HepG2 (cell line): ENCODE measurements at regions not wholly inside any gene's neighbourhood (a gene's known extent, or its start where the extent isn't known, plus 50 kb on each side); places are given as distances from the start of the nearest gene placed in this dataset.

ENCODE experiments used
- GATA4 ChIP-seq: sonication (generic); IDR thresholded peaks from 2 replicates; pipeline ENCODE4 v1.6.1; 2016; ENCODE audit warnings: antibody characterized with exemption, low read depth, borderline replicate concordance
- KLF13 ChIP-seq: sonication (generic); formaldehyde crosslinking; IDR thresholded peaks from 2 replicates; pipeline ENCODE4 v1.4.0; 2020; ENCODE audit warnings: mild to moderate bottlenecking, missing genetic modification reagents
- KMT2A ChIP-seq: sonication (generic); formaldehyde crosslinking; IDR thresholded peaks from 2 replicates; pipeline ENCODE4 v1.4.0; 2020; ENCODE audit warnings: missing genetic modification reagents
- MAFG ChIP-seq: sonication (generic); formaldehyde crosslinking; IDR thresholded peaks from 2 replicates; pipeline ENCODE4 v1.5.1; 2020; ENCODE audit warnings: mild to moderate bottlenecking, missing genetic modification reagents
- NFYC ChIP-seq: IDR thresholded peaks from 2 replicates; pipeline ENCODE4 v1.6.1; 2016; ENCODE audit warnings: missing genetic modification reagents, missing compliant biosample characterization
- NR2F2 ChIP-seq: IDR thresholded peaks from 2 replicates; pipeline ENCODE4 v1.6.1; 2012; ENCODE audit warnings: low read depth, inconsistent platforms, borderline replicate concordance
- PHF21A ChIP-seq: sonication (generic); formaldehyde crosslinking; IDR thresholded peaks from 2 replicates; pipeline ENCODE4 v1.5.0; 2020; ENCODE audit warnings: mild to moderate bottlenecking, missing genetic modification reagents
- PREB ChIP-seq: sonication (generic); formaldehyde crosslinking; IDR thresholded peaks from 2 replicates; pipeline ENCODE4 v1.4.0; 2020; ENCODE audit warnings: missing genetic modification reagents
- SIX4 ChIP-seq: sonication (generic); formaldehyde crosslinking; IDR thresholded peaks from 2 replicates; pipeline ENCODE4 v1.4.0; 2020; ENCODE audit warnings: missing genetic modification reagents
- TBL1XR1 ChIP-seq: fragments of 150-350 bp; IDR thresholded peaks from 2 replicates; pipeline ENCODE4 v1.6.1; 2014; ENCODE audit warnings: borderline replicate concordance, low read length; ENCODE audit not compliant: partially characterized antibody
- TCF7L2 ChIP-seq: IDR thresholded peaks from 2 replicates; pipeline ENCODE4 v1.6.1; 2011; ENCODE audit warnings: mild to moderate bottlenecking, low read depth, low read length, moderate library complexity
- TP53 ChIP-seq: sonication (generic); formaldehyde crosslinking; conservative IDR thresholded peaks from 2 replicates; pipeline ENCODE4 v1.4.0; 2020; ENCODE audit warnings: missing genetic modification reagents
- WIZ ChIP-seq: sonication (generic); formaldehyde crosslinking; IDR thresholded peaks from 2 replicates; pipeline ENCODE4 v1.5.1; 2020; ENCODE audit warnings: mild to moderate bottlenecking, missing genetic modification reagents
- ZBTB20 ChIP-seq: sonication (generic); formaldehyde crosslinking; IDR thresholded peaks from 2 replicates; pipeline ENCODE4 v1.8.1; 2023; ENCODE audit warnings: missing genetic modification reagents, low read depth, mild to moderate bottlenecking, borderline replicate concordance
- ZNF10 ChIP-seq: sonication (generic); formaldehyde crosslinking; IDR thresholded peaks from 2 replicates; pipeline ENCODE4 v1.4.0; 2020; ENCODE audit warnings: mild to moderate bottlenecking, low read depth, missing genetic modification reagents, borderline replicate concordance
- ZNF224 ChIP-seq: sonication (generic); formaldehyde crosslinking; IDR thresholded peaks from 2 replicates; pipeline ENCODE4 v1.5.0; 2020; ENCODE audit warnings: mild to moderate bottlenecking, missing genetic modification reagents
- ZNF350 ChIP-seq: sonication (generic); formaldehyde crosslinking; IDR thresholded peaks from 2 replicates; pipeline ENCODE4 v1.4.0; 2020; ENCODE audit warnings: mild to moderate bottlenecking, low read depth, missing genetic modification reagents, borderline replicate concordance
- ZNF383 ChIP-seq: sonication (generic); formaldehyde crosslinking; IDR thresholded peaks from 2 replicates; pipeline ENCODE4 v1.4.0; 2020; ENCODE audit warnings: missing genetic modification reagents, mild to moderate bottlenecking, borderline replicate concordance
- ZNF496 ChIP-seq: sonication (generic); formaldehyde crosslinking; IDR thresholded peaks from 2 replicates; pipeline ENCODE4 v1.8.1; 2023; ENCODE audit warnings: mild to moderate bottlenecking, moderate library complexity, missing genetic modification reagents; ENCODE audit not compliant: insufficient replicate concordance
- ZNF766 ChIP-seq: sonication (generic); formaldehyde crosslinking; IDR thresholded peaks from 2 replicates; pipeline ENCODE4 v1.5.0; 2020; ENCODE audit warnings: missing genetic modification reagents, borderline replicate concordance
- ZNF768 ChIP-seq: sonication (generic); formaldehyde crosslinking; IDR thresholded peaks from 2 replicates; pipeline ENCODE4 v1.4.0; 2020; ENCODE audit warnings: missing genetic modification reagents
- TF ChIP-seq, protein P1 (sequence below): sonication (generic); formaldehyde crosslinking; IDR thresholded peaks from 2 replicates; pipeline ENCODE4 v1.8.1; 2022; ENCODE audit warnings: low read depth, mild to moderate bottlenecking, missing genetic modification reagents
- TF ChIP-seq, protein P2 (sequence below): sonication (generic); formaldehyde crosslinking; IDR thresholded peaks from 2 replicates; pipeline ENCODE4 v1.5.0; 2020; ENCODE audit warnings: missing genetic modification reagents

GRCh38 chr20:50294164-50295088, 103.8 kb downstream of the CEBPB start (continued):
- TF ChIP-seq ZNF350 (CRISPR knock-in tag) (peak; percentile 56; the same call in 1 of the 2 replicates), ZNF383 (CRISPR knock-in tag) (0 out of 2 replicates have a peak, but pooled peaks have one; percentile 73), ZNF496 (CRISPR knock-in tag) (no peak), NR2F2 (no peak; the same call in 1 of the 2 replicates), SIX4 (CRISPR knock-in tag) (no peak), TP53 (CRISPR knock-in tag) (no peak), TCF7L2 (no peak), ZNF10 (no peak), MAFG (no peak), TBL1XR1 (no peak), ZBTB20 (CRISPR knock-in tag) (peak; percentile 73; the same call in 1 of the 2 replicates), PREB (no peak), KMT2A (CRISPR knock-in tag) (no peak), ZNF224 (CRISPR knock-in tag) (no peak), ZNF768 (CRISPR knock-in tag) (peak; percentile 98), ZNF766 (no peak), KLF13 (0 out of 2 replicates have a peak, but pooled peaks have one; percentile 17), GATA4 (no peak), NFYC (CRISPR knock-in tag) (peak; percentile 3; the same call in 1 of the 2 replicates), PHF21A (no peak), WIZ (CRISPR knock-in tag) (no peak)
- TF ChIP-seq, protein P1, sequence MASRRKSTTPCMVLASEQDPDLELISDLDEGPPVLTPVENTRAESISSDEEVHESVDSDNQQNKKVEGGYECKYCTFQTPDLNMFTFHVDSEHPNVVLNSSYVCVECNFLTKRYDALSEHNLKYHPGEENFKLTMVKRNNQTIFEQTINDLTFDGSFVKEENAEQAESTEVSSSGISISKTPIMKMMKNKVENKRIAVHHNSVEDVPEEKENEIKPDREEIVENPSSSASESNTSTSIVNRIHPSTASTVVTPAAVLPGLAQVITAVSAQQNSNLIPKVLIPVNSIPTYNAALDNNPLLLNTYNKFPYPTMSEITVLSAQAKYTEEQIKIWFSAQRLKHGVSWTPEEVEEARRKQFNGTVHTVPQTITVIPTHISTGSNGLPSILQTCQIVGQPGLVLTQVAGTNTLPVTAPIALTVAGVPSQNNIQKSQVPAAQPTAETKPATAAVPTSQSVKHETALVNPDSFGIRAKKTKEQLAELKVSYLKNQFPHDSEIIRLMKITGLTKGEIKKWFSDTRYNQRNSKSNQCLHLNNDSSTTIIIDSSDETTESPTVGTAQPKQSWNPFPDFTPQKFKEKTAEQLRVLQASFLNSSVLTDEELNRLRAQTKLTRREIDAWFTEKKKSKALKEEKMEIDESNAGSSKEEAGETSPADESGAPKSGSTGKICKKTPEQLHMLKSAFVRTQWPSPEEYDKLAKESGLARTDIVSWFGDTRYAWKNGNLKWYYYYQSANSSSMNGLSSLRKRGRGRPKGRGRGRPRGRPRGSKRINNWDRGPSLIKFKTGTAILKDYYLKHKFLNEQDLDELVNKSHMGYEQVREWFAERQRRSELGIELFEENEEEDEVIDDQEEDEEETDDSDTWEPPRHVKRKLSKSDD = no peak; the same call in 1 of the 2 replicates
- TF ChIP-seq, protein P2, sequence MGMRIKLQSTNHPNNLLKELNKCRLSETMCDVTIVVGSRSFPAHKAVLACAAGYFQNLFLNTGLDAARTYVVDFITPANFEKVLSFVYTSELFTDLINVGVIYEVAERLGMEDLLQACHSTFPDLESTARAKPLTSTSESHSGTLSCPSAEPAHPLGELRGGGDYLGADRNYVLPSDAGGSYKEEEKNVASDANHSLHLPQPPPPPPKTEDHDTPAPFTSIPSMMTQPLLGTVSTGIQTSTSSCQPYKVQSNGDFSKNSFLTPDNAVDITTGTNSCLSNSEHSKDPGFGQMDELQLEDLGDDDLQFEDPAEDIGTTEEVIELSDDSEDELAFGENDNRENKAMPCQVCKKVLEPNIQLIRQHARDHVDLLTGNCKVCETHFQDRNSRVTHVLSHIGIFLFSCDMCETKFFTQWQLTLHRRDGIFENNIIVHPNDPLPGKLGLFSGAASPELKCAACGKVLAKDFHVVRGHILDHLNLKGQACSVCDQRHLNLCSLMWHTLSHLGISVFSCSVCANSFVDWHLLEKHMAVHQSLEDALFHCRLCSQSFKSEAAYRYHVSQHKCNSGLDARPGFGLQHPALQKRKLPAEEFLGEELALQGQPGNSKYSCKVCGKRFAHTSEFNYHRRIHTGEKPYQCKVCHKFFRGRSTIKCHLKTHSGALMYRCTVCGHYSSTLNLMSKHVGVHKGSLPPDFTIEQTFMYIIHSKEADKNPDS (CRISPR knock-in tag) = no peak
